Esophagus muscularis mucosa (tissue), 4 donors: ENCODE measurements at regions not wholly inside any gene's neighbourhood (a gene's known extent, or its start where the extent isn't known, plus 50 kb on each side); places are given as distances from the start of the nearest gene placed in this dataset.

Experiments
- DNase-seq: peaks from one replicate; pipeline ENCODE4 v3.0.0-alpha.2; 2017; ENCODE audit errors: extremely low spot score
- H3K27ac ChIP-seq, 4 donors: fragments of 200-600 bp; sonication (generic); replicated peaks in 1 of 4; 1 replicate in 3 of 4; 2 replicates in 1 of 4; pipeline ENCODE4 v1.5.1; 2016 to 2019; ENCODE audit warnings: mild to moderate bottlenecking in 1 of 4
- H3K27me3 ChIP-seq, 4 donors: fragments of 200-600 bp; sonication (generic); one replicate each; pipeline versions ENCODE4 v1.5.1 to v1.6.0; 2016 to 2019
- H3K36me3 ChIP-seq, 4 donors: fragments of 200-600 bp; sonication (generic); one replicate each; pipeline ENCODE4 v1.5.1; 2016 to 2019
- H3K4me1 ChIP-seq, 4 donors: fragments of 200-600 bp; sonication (generic); one replicate each; pipeline ENCODE4 v1.5.1; 2016 to 2019
- H3K4me3 ChIP-seq, 4 donors: fragments of 200-600 bp; sonication (generic); 1 replicate in 2 of 4; 2 replicates in 2 of 4; pipeline ENCODE4 v1.5.1; 2016 to 2019; ENCODE audit warnings: mild to moderate bottlenecking in 4 of 4, moderate library complexity in 1 of 4
- H3K9me3 ChIP-seq, 4 donors: fragments of 200-600 bp; sonication (generic); 1 replicate in 3 of 4; 2 replicates in 1 of 4; pipeline ENCODE4 v1.5.1; 2016 to 2019
- EP300 ChIP-seq: sonication (generic); formaldehyde crosslinking; IDR thresholded peaks from one replicate; pipeline ENCODE4 v1.6.1; 2017; ENCODE audit warnings: antibody characterized with exemption
- POLR2A ChIP-seq: fragments of 450-650 bp; IDR thresholded peaks from one replicate; pipeline ENCODE4 v1.6.1; 2017; ENCODE audit warnings: antibody characterized with exemption, moderate library complexity, mild to moderate bottlenecking, low read depth
- POLR2AphosphoS5 ChIP-seq, 2 donors: sonication (generic); formaldehyde crosslinking; IDR thresholded peaks; one replicate each; pipeline ENCODE4 v1.6.1; 2017; ENCODE audit warnings: antibody characterized with exemption in 2 of 2
- WGBS: methylation state at CpG from one replicate; pipeline ENCODE4 v1.1.5; 2018; 5-methylcytosine and 5-hydroxymethylcytosine counted together
- intact Hi-C: fragments of 100-400 bp; cut with DNase I; formaldehyde crosslinking; loops from one replicate; pipeline ENCODE4 v1.15.1; 2023
- TF ChIP-seq, protein P1 (sequence below), 3 experiments: fragments of 200-600 bp in 2 of 3; fragments of 450-650 bp in 1 of 3; sonication (generic) in 2 of 3; IDR thresholded peaks; one replicate each; pipeline ENCODE4 v1.5.1; 2017 to 2019; ENCODE audit warnings: antibody characterized with exemption in 3 of 3, mild to moderate bottlenecking in 2 of 3, moderate library complexity in 1 of 3

DNA sequence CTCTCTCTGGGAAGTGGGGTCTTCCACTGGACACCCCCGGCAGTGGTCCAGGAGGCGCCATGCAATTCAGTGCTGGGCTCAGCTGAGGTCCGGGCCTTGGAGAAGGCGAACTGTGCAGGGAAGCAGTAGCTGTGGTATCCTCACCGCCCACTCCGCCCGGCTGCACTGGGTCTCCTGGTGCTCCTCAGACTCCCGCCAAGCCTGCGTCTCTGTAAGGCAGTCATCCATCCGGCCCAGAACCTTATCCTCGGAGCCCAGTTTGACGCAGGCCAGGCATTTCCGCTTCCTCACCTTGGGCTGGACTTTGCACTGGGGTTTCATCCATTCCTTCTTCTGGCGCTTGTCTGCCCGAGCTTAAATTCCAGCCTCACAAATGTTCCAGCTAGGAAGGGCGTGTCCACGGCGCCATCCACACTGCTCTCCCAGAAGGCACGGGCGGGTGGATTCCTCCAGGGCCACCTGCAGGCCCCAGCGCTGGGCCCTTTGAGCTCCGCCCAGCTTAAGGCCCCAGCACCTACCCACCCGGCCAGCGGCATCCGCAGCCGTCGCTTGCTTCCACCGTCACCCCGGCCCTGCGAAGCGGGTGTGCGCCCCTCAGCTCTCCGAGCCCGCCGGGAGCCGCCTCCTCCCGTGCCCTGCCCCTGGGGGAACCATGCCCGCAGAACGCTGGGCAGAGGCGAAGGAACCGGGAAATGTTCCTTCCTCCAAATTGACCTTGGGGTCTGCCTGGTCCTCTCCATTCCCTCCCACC, 1884.8 kb downstream of the TP53TG3F start:
- H3K27me3 ChIP-seq, result peaks cover 0 to 7% (median 0%) of the 10 kb centered on the region in 4 donors
- no peaks in the 10 kb centered on the region for H3K36me3 ChIP-seq
- DNase-seq, result no peak
- intact Hi-C loops, result no loop called here
- no peak overlapping the region for H3K27ac ChIP-seq
- H3K9me3 ChIP-seq, result peaks cover 0 to 19% (median 13%) of the 10 kb centered on the region in 4 donors
- 73% methylated on average over 40 of the region's 41 CpGs for WGBS
- H3K4me1 ChIP-seq, result no peaks in the 10 kb centered on the region
- TF ChIP-seq EP300 (no peak), POLR2A (no peak), POLR2AphosphoS5 (IDR thresholded peaks at IDR 0.05) (no peak)
- TF ChIP-seq, protein P1, sequence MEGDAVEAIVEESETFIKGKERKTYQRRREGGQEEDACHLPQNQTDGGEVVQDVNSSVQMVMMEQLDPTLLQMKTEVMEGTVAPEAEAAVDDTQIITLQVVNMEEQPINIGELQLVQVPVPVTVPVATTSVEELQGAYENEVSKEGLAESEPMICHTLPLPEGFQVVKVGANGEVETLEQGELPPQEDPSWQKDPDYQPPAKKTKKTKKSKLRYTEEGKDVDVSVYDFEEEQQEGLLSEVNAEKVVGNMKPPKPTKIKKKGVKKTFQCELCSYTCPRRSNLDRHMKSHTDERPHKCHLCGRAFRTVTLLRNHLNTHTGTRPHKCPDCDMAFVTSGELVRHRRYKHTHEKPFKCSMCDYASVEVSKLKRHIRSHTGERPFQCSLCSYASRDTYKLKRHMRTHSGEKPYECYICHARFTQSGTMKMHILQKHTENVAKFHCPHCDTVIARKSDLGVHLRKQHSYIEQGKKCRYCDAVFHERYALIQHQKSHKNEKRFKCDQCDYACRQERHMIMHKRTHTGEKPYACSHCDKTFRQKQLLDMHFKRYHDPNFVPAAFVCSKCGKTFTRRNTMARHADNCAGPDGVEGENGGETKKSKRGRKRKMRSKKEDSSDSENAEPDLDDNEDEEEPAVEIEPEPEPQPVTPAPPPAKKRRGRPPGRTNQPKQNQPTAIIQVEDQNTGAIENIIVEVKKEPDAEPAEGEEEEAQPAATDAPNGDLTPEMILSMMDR (IDR thresholded peaks at IDR 0.05), result no peak
- H3K4me3 ChIP-seq, result no peak overlapping the region

DNA sequence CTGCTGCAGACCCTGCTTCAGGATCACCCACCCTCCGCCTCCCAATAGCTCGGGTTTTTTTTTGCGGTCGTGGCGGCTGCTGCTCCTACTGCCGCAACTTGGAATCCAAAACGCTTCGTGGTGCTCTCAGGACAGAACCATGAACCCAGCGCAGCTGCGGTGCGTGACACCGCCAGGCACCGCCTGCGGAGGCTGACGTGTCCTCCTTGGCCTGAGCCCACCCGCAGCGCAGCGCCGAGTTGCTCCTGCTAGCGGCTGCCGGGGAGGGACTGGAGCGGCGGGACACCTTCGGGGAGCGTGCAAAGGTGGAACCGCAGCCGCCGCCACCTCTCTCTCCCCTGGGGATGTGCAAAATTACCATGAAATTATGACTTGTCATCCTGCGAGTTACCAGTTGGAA, 1893.0 kb downstream of the TP53TG3F start:
- Histone ChIP-seq H3K4me1 (no peaks in the 10 kb centered on the region), H3K36me3 (no peaks in the 10 kb centered on the region), H3K9me3 (peaks cover 0 to 8% (median 3%) of the 10 kb centered on the region in 4 donors), H3K27ac (no peak overlapping the region), H3K4me3 (no peak overlapping the region), H3K27me3 (peaks cover 0 to 7% (median 0%) of the 10 kb centered on the region in 4 donors)
- TF ChIP-seq EP300, result no peak
- no peak for TF ChIP-seq POLR2A
- TF ChIP-seq, protein P1 (IDR thresholded peaks at IDR 0.05), result no peak
- TF ChIP-seq POLR2AphosphoS5 (IDR thresholded peaks at IDR 0.05), result no peak
- WGBS, result 62% methylated on average over 20 of the region's 29 CpGs
- intact Hi-C loops, result no loop called here
- no peak for DNase-seq

DNA sequence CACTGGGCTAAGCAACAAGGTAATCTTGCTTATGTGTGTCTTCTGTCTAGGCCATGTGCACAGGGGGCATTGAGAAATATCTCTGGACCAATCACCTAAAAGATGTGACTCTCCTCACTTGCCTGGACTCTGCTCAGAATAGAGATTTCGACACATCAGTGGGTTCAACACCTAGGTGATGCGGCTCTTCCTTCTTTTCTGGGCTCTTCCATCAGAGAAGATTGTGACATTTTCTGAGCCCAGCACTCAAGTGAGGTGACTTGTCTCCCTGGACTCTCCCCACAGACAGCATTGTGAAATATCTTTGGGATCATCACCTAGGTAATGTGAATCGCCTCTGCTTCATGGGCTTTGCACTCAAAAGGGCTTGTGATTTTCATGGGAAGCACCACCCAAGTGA, 1904.1 kb downstream of the TP53TG3F start:
- no peaks in the 10 kb centered on the region for H3K27me3 ChIP-seq
- H3K27ac ChIP-seq, result no peak overlapping the region
- H3K9me3 ChIP-seq, result no peaks in the 10 kb centered on the region
- H3K36me3 ChIP-seq, result no peaks in the 10 kb centered on the region
- H3K4me1 ChIP-seq, result no peaks in the 10 kb centered on the region
- TF ChIP-seq, protein P1 (IDR thresholded peaks at IDR 0.05), result no peak
- no peak for TF ChIP-seq POLR2A
- TF ChIP-seq EP300, result no peak
- no peak for TF ChIP-seq POLR2AphosphoS5 (IDR thresholded peaks at IDR 0.05)
- no peak for DNase-seq
- intact Hi-C loops, result no loop called here
- no peak overlapping the region for H3K4me3 ChIP-seq
- WGBS, result 78% methylated on average over 2 of the region's 3 CpGs

DNA sequence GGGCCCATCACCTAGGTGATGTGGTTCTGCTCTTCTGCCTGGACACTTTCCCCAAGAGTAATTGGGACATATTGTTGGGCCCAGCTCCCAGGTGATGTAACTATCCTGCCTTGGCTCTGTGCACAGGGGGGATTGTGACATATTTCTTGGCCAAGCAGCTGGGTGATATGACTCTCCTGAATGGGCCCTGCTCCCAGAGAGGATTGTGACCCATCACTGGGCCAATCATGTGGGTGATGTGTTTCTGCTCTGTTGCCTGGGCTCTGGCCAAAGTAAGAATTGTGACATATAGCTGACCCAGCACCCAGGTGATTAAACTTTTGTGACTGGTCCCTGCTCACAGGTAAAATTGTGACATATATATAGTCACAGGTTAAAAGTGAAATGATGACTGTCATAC, 1904.9 kb downstream of the TP53TG3F start:
- Histone ChIP-seq H3K9me3 (no peaks in the 10 kb centered on the region), H3K27me3 (no peaks in the 10 kb centered on the region), H3K4me3 (no peak overlapping the region), H3K4me1 (no peaks in the 10 kb centered on the region), H3K27ac (no peak overlapping the region), H3K36me3 (no peaks in the 10 kb centered on the region)
- intact Hi-C loops, result no loop called here
- TF ChIP-seq EP300, result no peak
- TF ChIP-seq, protein P1 (IDR thresholded peaks at IDR 0.05), result no peak
- TF ChIP-seq POLR2AphosphoS5 (IDR thresholded peaks at IDR 0.05), result no peak
- no peak for TF ChIP-seq POLR2A
- no peak for DNase-seq

DNA sequence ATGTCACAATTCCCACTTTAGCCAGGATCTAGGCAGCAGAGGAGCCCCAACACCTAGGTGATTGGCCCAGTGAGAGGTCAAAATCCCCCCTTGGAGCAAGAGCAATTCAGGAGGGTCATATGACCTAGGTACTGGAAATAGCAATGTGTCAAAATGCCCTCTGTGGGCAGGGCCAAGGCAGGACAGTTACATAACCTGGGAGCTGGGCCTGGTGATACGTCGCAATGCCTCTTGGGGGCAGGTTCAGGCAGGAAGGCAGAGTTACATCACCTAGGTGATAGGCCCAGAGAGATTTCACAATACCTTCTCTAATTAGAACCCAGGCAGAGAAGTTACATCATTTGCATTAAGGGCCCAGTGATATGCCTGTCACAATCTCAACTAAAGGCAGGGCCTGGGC, 1906.3 kb downstream of the TP53TG3F start:
- TF ChIP-seq, protein P1 (IDR thresholded peaks at IDR 0.05), result no peak
- TF ChIP-seq POLR2AphosphoS5 (IDR thresholded peaks at IDR 0.05) (no peak), EP300 (no peak), POLR2A (no peak)

More for the DNA sequence above, 1906.3 kb downstream of the TP53TG3F start:
- H3K4me1 ChIP-seq, result no peaks in the 10 kb centered on the region
- no peak overlapping the region for H3K4me3 ChIP-seq
- intact Hi-C loops, result no loop called here
- WGBS, result 69% methylated on average over 2 of the region's 2 CpGs
- H3K27ac ChIP-seq, result no peak overlapping the region
- H3K27me3 ChIP-seq, result no peaks in the 10 kb centered on the region
- H3K36me3 ChIP-seq, result no peaks in the 10 kb centered on the region
- no peak for DNase-seq
- H3K9me3 ChIP-seq, result no peaks in the 10 kb centered on the region
